GM23338 (cell line): ENCODE measurements at regions not wholly inside any gene's neighbourhood (a gene's known extent, or its start where the extent isn't known, plus 50 kb on each side); places are given as distances from the start of the nearest gene placed in this dataset.

Source experiments
- ATAC-seq: fragments of 200-7000 bp; cut with Tn5 transposase; 3 replicates; pipeline ENCODE4 v1.9.1; 2020
- DNase-seq: peaks from one replicate; pipeline ENCODE4 v3.0.0-alpha.2; 2015; ENCODE audit warnings: low spot score
- H2AFZ ChIP-seq: fragments of 200-600 bp; sonication (generic); 2 replicates; pipeline ENCODE4 v1.8.0; 2016; ENCODE audit warnings: antibody characterized with exemption, mild to moderate bottlenecking, moderate library complexity
- H3F3A ChIP-seq: fragments of 200-600 bp; sonication (generic); replicated peaks from 2 replicates; pipeline ENCODE4 v1.8.0; 2017; ENCODE audit warnings: antibody characterized with exemption, mixed run types, low read depth
- H3K27ac ChIP-seq: fragments of 200-600 bp; sonication (generic); 2 replicates; pipeline ENCODE4 v1.6.1; 2016; ENCODE audit warnings: low read depth
- H3K27me3 ChIP-seq: fragments of 200-600 bp; sonication (generic); 2 replicates; pipeline ENCODE4 v1.8.0; 2016; ENCODE audit warnings: mild to moderate bottlenecking, mixed run types, moderate library complexity; ENCODE audit not compliant: insufficient read depth
- H3K36me3 ChIP-seq: fragments of 200-600 bp; sonication (generic); 2 replicates; pipeline ENCODE4 v1.8.0; 2016; ENCODE audit warnings: mild to moderate bottlenecking; ENCODE audit not compliant: insufficient read depth
- H3K4me1 ChIP-seq: fragments of 200-600 bp; sonication (generic); 2 replicates; pipeline ENCODE4 v1.8.0; 2016; ENCODE audit warnings: mild to moderate bottlenecking, moderate library complexity; ENCODE audit not compliant: insufficient read depth
- H3K4me2 ChIP-seq: fragments of 200-600 bp; sonication (generic); 2 replicates; pipeline ENCODE4 v1.7.1; 2017; ENCODE audit warnings: mixed run types
- H3K4me3 ChIP-seq: fragments of 200-600 bp; sonication (generic); 2 replicates; pipeline ENCODE4 v1.6.1; 2016; ENCODE audit warnings: mixed run types
- H3K79me2 ChIP-seq: fragments of 200-600 bp; sonication (generic); replicated peaks from 2 replicates; pipeline ENCODE4 v1.8.0; 2017; ENCODE audit warnings: mild to moderate bottlenecking; ENCODE audit not compliant: insufficient read depth
- H3K9me2 ChIP-seq: fragments of 200-600 bp; sonication (generic); 2 replicates; pipeline ENCODE4 v1.8.0; 2017; ENCODE audit not compliant: insufficient read depth
- H4K20me1 ChIP-seq: fragments of 200-600 bp; sonication (generic); replicated peaks from 2 replicates; pipeline ENCODE4 v1.8.0; 2017; ENCODE audit warnings: mild to moderate bottlenecking; ENCODE audit not compliant: insufficient read depth
- H3K27ac Mint-ChIP-seq: 2 replicates; pipeline ENCODE4 v1.8.0; 2020; ENCODE audit warnings: inconsistent platforms, mild to moderate bottlenecking, moderate library complexity, mixed read lengths
- H3K27me3 Mint-ChIP-seq: 3 replicates; pipeline ENCODE4 v1.8.0; 2022; ENCODE audit warnings: low read depth, mild to moderate bottlenecking, moderate library complexity, mixed read lengths, inconsistent platforms; ENCODE audit not compliant: insufficient read depth, poor library complexity
- H3K36me3 Mint-ChIP-seq: 3 replicates; pipeline ENCODE4 v1.8.0; 2021; ENCODE audit warnings: low read depth, mild to moderate bottlenecking, inconsistent platforms, moderate library complexity, mixed read lengths
- H3K4me1 Mint-ChIP-seq: 3 replicates; pipeline ENCODE4 v1.8.0; 2020; ENCODE audit warnings: mild to moderate bottlenecking, inconsistent platforms, mixed read lengths
- H3K4me3 Mint-ChIP-seq: 3 replicates; pipeline ENCODE4 v1.8.0; 2021; ENCODE audit warnings: moderate library complexity, mild to moderate bottlenecking, inconsistent platforms, mixed read lengths
- H3K9me3 Mint-ChIP-seq: 3 replicates; pipeline ENCODE4 v1.8.0; 2020; ENCODE audit warnings: moderate library complexity, mild to moderate bottlenecking, inconsistent platforms, mixed read lengths
- CREB1 ChIP-seq: fragments of 250-450 bp; sonication (Bioruptor Pico); IDR thresholded peaks from 2 replicates; pipeline ENCODE4 v1.5.0; 2020; ENCODE audit warnings: low read depth, mild to moderate bottlenecking, moderate library complexity
- CTCF ChIP-seq, 2 experiments: fragments of 200-600 bp in 1 of 2; sonication (generic) in 1 of 2; conservative IDR thresholded peaks; 2 replicates each; pipeline versions ENCODE4 v1.5.1 to v1.6.1; 2016 to 2017; ENCODE audit warnings: antibody characterized with exemption in 2 of 2, low read depth in 2 of 2, mild to moderate bottlenecking in 2 of 2, moderate library complexity in 1 of 2
- EZH2 ChIP-seq: fragments of 200-600 bp; sonication (generic); IDR thresholded peaks from one replicate; pipeline ENCODE4 v1.8.0; 2017; ENCODE audit warnings: antibody characterized with exemption, mild to moderate bottlenecking, low read depth; ENCODE audit not compliant: unreplicated experiment
- EZH2phosphoT487 ChIP-seq: fragments of 200-600 bp; sonication (generic); IDR thresholded peaks from one replicate; pipeline ENCODE4 v1.8.1; 2018; ENCODE audit warnings: antibody characterized with exemption; ENCODE audit not compliant: unreplicated experiment
- JUNB ChIP-seq: IDR thresholded peaks from one replicate; pipeline ENCODE4 v1.6.1; 2016; ENCODE audit warnings: antibody characterized with exemption; ENCODE audit not compliant: unreplicated experiment
- NANOG ChIP-seq: IDR thresholded peaks from 2 replicates; pipeline ENCODE4 v1.6.1; 2016; ENCODE audit warnings: antibody characterized with exemption, borderline replicate concordance
- POLR2AphosphoS5 ChIP-seq: IDR thresholded peaks from 2 replicates; pipeline ENCODE4 v1.6.1; 2016; ENCODE audit warnings: antibody characterized with exemption, low read depth
- ZNF331 ChIP-seq: fragments of 250-450 bp; sonication (Bioruptor Pico); IDR thresholded peaks from 2 replicates; pipeline ENCODE4 v1.5.0; 2020; ENCODE audit warnings: low read depth, mild to moderate bottlenecking, moderate library complexity
- TF ChIP-seq, protein P1 (sequence below): IDR thresholded peaks from one replicate; pipeline ENCODE4 v1.6.1; 2018; ENCODE audit warnings: antibody characterized with exemption; ENCODE audit not compliant: unreplicated experiment
- TF ChIP-seq, protein P2 (sequence below): IDR thresholded peaks from 2 replicates; pipeline ENCODE4 v1.6.1; 2016; ENCODE audit warnings: antibody characterized with exemption
- TF ChIP-seq, protein P3 (sequence below): fragments of 250-450 bp; sonication (Bioruptor Pico); IDR thresholded peaks from 2 replicates; pipeline ENCODE4 v1.5.0; 2020; ENCODE audit warnings: mild to moderate bottlenecking, moderate library complexity

DNA sequence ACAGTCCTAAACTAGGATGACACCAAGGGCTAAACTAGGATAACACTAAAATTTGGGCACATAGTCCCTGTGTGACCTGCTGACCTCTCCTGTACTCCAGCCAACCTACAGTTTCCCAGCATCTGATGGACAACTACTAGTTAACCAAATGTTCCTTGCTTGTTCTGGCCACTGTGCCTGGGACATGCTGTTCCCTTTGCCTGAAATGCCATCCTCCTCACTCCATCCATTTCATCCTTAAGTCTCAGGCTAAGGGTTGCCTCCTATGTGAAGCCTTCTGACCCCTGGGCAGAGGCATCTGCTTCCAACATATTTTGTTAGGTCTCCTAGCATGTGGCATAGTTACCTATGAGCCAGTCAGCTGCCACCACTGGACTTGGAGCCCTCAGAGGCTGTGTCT, 204.9 kb upstream of the JUN start:
- no peak overlapping the region for H3K4me3 ChIP-seq
- H3K4me1 Mint-ChIP-seq = no peaks in the 10 kb centered on the region
- H3K36me3 Mint-ChIP-seq = no peaks in the 10 kb centered on the region
- H4K20me1 ChIP-seq = no peaks in the 10 kb centered on the region
- H3K27me3 Mint-ChIP-seq = peaks cover 3% of the 10 kb centered on the region
- H3K4me3 Mint-ChIP-seq = no peak overlapping the region
- no peaks in the 10 kb centered on the region for H3F3A ChIP-seq
- H3K27me3 ChIP-seq = no peaks in the 10 kb centered on the region
- no peak overlapping the region for H3K27ac ChIP-seq
- no peaks in the 10 kb centered on the region for H3K79me2 ChIP-seq
- H3K9me3 Mint-ChIP-seq = no peaks in the 10 kb centered on the region
- no peak overlapping the region for H3K4me2 ChIP-seq
- TF ChIP-seq, protein P1, sequence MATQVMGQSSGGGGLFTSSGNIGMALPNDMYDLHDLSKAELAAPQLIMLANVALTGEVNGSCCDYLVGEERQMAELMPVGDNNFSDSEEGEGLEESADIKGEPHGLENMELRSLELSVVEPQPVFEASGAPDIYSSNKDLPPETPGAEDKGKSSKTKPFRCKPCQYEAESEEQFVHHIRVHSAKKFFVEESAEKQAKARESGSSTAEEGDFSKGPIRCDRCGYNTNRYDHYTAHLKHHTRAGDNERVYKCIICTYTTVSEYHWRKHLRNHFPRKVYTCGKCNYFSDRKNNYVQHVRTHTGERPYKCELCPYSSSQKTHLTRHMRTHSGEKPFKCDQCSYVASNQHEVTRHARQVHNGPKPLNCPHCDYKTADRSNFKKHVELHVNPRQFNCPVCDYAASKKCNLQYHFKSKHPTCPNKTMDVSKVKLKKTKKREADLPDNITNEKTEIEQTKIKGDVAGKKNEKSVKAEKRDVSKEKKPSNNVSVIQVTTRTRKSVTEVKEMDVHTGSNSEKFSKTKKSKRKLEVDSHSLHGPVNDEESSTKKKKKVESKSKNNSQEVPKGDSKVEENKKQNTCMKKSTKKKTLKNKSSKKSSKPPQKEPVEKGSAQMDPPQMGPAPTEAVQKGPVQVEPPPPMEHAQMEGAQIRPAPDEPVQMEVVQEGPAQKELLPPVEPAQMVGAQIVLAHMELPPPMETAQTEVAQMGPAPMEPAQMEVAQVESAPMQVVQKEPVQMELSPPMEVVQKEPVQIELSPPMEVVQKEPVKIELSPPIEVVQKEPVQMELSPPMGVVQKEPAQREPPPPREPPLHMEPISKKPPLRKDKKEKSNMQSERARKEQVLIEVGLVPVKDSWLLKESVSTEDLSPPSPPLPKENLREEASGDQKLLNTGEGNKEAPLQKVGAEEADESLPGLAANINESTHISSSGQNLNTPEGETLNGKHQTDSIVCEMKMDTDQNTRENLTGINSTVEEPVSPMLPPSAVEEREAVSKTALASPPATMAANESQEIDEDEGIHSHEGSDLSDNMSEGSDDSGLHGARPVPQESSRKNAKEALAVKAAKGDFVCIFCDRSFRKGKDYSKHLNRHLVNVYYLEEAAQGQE = no peak
- H2AFZ ChIP-seq = no peak overlapping the region
- H3K36me3 ChIP-seq = no peaks in the 10 kb centered on the region
- no peaks in the 10 kb centered on the region for H3K4me1 ChIP-seq
- peaks cover 20% of the 10 kb centered on the region for H3K9me2 ChIP-seq
- no peak overlapping the region for H3K27ac Mint-ChIP-seq
- ATAC-seq = no peak
- DNase-seq = no peak

- Mint-ChIP-seq H3K4me3 (no peak overlapping the region), H3K4me1 (no peaks in the 10 kb centered on the region; the same call in 2 of the 3 replicates), H3K27ac (no peak overlapping the region), H3K9me3 (no peaks in the 10 kb centered on the region), H3K27me3 (peaks cover 3% of the 10 kb centered on the region), H3K36me3 (no peaks in the 10 kb centered on the region)
- H3K27ac ChIP-seq = no peak overlapping the region
- peaks cover 20% of the 10 kb centered on the region for H3K9me2 ChIP-seq
- no peaks in the 10 kb centered on the region for H4K20me1 ChIP-seq
- no peak overlapping the region for H3K4me3 ChIP-seq
- no peaks in the 10 kb centered on the region for H3K4me1 ChIP-seq
- H3K27me3 ChIP-seq = no peaks in the 10 kb centered on the region
- H3K36me3 ChIP-seq = no peaks in the 10 kb centered on the region
- no peak overlapping the region for H2AFZ ChIP-seq
- no peaks in the 10 kb centered on the region for H3F3A ChIP-seq
- DNase-seq (no peak), ATAC-seq (no peak)
- H3K79me2 ChIP-seq = no peaks in the 10 kb centered on the region
- H3K4me2 ChIP-seq = no peak overlapping the region
- TF ChIP-seq CREB1 (CRISPR knock-in tag) (no peak), POLR2AphosphoS5 (no peak), EZH2 (no peak), JUNB (no peak), NANOG (no peak), CTCF (conservative IDR thresholded peaks at IDR 0.05; ENCODE audit: low read depth in 2 of 2) (no peak), EZH2phosphoT487 (no peak), ZNF331 (CRISPR knock-in tag) (no peak)
- TF ChIP-seq, protein P2, sequence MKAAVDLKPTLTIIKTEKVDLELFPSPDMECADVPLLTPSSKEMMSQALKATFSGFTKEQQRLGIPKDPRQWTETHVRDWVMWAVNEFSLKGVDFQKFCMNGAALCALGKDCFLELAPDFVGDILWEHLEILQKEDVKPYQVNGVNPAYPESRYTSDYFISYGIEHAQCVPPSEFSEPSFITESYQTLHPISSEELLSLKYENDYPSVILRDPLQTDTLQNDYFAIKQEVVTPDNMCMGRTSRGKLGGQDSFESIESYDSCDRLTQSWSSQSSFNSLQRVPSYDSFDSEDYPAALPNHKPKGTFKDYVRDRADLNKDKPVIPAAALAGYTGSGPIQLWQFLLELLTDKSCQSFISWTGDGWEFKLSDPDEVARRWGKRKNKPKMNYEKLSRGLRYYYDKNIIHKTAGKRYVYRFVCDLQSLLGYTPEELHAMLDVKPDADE = no peak
- TF ChIP-seq, protein P3, sequence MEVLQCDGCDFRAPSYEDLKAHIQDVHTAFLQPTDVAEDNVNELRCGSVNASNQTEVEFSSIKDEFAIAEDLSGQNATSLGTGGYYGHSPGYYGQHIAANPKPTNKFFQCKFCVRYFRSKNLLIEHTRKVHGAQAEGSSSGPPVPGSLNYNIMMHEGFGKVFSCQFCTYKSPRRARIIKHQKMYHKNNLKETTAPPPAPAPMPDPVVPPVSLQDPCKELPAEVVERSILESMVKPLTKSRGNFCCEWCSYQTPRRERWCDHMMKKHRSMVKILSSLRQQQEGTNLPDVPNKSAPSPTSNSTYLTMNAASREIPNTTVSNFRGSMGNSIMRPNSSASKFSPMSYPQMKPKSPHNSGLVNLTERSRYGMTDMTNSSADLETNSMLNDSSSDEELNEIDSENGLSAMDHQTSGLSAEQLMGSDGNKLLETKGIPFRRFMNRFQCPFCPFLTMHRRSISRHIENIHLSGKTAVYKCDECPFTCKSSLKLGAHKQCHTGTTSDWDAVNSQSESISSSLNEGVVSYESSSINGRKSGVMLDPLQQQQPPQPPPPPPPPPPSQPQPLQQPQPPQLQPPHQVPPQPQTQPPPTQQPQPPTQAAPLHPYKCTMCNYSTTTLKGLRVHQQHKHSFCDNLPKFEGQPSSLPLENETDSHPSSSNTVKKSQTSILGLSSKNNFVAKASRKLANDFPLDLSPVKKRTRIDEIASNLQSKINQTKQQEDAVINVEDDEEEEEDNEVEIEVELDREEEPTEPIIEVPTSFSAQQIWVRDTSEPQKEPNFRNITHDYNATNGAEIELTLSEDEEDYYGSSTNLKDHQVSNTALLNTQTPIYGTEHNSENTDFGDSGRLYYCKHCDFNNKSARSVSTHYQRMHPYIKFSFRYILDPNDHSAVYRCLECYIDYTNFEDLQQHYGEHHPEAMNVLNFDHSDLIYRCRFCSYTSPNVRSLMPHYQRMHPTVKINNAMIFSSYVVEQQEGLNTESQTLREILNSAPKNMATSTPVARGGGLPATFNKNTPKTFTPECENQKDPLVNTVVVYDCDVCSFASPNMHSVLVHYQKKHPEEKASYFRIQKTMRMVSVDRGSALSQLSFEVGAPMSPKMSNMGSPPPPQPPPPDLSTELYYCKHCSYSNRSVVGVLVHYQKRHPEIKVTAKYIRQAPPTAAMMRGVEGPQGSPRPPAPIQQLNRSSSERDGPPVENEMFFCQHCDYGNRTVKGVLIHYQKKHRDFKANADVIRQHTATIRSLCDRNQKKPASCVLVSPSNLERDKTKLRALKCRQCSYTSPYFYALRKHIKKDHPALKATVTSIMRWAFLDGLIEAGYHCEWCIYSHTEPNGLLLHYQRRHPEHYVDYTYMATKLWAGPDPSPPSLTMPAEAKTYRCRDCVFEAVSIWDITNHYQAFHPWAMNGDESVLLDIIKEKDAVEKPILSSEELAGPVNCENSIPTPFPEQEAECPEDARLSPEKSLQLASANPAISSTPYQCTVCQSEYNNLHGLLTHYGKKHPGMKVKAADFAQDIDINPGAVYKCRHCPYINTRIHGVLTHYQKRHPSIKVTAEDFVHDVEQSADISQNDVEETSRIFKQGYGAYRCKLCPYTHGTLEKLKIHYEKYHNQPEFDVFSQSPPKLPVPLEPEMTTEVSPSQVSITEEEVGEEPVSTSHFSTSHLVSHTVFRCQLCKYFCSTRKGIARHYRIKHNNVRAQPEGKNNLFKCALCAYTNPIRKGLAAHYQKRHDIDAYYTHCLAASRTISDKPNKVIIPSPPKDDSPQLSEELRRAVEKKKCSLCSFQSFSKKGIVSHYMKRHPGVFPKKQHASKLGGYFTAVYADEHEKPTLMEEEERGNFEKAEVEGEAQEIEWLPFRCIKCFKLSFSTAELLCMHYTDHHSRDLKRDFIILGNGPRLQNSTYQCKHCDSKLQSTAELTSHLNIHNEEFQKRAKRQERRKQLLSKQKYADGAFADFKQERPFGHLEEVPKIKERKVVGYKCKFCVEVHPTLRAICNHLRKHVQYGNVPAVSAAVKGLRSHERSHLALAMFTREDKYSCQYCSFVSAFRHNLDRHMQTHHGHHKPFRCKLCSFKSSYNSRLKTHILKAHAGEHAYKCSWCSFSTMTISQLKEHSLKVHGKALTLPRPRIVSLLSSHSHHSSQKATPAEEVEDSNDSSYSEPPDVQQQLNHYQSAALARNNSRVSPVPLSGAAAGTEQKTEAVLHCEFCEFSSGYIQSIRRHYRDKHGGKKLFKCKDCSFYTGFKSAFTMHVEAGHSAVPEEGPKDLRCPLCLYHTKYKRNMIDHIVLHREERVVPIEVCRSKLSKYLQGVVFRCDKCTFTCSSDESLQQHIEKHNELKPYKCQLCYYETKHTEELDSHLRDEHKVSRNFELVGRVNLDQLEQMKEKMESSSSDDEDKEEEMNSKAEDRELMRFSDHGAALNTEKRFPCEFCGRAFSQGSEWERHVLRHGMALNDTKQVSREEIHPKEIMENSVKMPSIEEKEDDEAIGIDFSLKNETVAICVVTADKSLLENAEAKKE (CRISPR knock-in tag) = no peak
Observed at GRCh38 chr1:58989845-58990244, 206.0 kb upstream of the JUN start.
